GM18517 (cell line): ENCODE measurements at regions not wholly inside any gene's neighbourhood (a gene's known extent, or its start where the extent isn't known, plus 50 kb on each side); places are given as distances from the start of the nearest gene placed in this dataset.
"Not testable (repeated sequence)": the region's sequence is repeated elsewhere in the genome, so short reads cannot be mapped to it uniquely, and the experiment has no call there.

Experiments
- ATAC-seq: cut with Tn5 transposase; IDR thresholded peaks from one replicate; pipeline ENCODE4 v1.9.1; 2021; ENCODE audit warnings: mild to moderate bottlenecking, moderate library complexity; ENCODE audit not compliant: unreplicated experiment

GRCh38 chr6:112457886-112458285, 110.8 kb downstream of the RFPL4B start:
- no peak for ATAC-seq

GRCh38 chr6:112459758-112460304, 112.7 kb downstream of the RFPL4B start:
- no peak for ATAC-seq

GRCh38 chr6:112464901-112465665, 118.0 kb downstream of the RFPL4B start:
- ATAC-seq: no peak

- peak; percentile 81 for ATAC-seq
Observed at GRCh38 chr6:112466373-112467151, 119.4 kb downstream of the RFPL4B start.

- no peak for ATAC-seq
Observed at GRCh38 chr6:112468359-112468758, 121.2 kb downstream of the RFPL4B start.

GRCh38 chr6:112469306-112469705, 122.2 kb downstream of the RFPL4B start:
- no peak for ATAC-seq

- ATAC-seq: no peak
Observed at GRCh38 chr6:112470376-112470775, 123.2 kb downstream of the RFPL4B start.

- no peak for ATAC-seq
Observed at GRCh38 chr6:112470950-112471349, 123.8 kb downstream of the RFPL4B start.

GRCh38 chr6:112475083-112475482, 128.0 kb downstream of the RFPL4B start:
- no peak for ATAC-seq

GRCh38 chr6:112477125-112477524, 130.0 kb downstream of the RFPL4B start:
- ATAC-seq: no peak

GRCh38 chr6:112478036-112478435, 130.9 kb downstream of the RFPL4B start:
- ATAC-seq: no peak

- not testable (repeated sequence) for ATAC-seq
Observed at GRCh38 chr6:112479975-112480374, 132.8 kb downstream of the RFPL4B start.

- no peak for ATAC-seq
Observed at GRCh38 chr6:112480553-112480952, 133.4 kb downstream of the RFPL4B start.

- no peak for ATAC-seq
Observed at GRCh38 chr6:112481211-112481610, 134.1 kb downstream of the RFPL4B start.

- ATAC-seq: no peak
Observed at GRCh38 chr6:112482373-112482772, 135.2 kb downstream of the RFPL4B start.

GRCh38 chr6:112485120-112485826, 138.1 kb downstream of the RFPL4B start:
- ATAC-seq: no peak

GRCh38 chr6:112485827-112486212, 138.7 kb downstream of the RFPL4B start:
- no peak for ATAC-seq

- no peak for ATAC-seq
Observed at GRCh38 chr6:112486454-112486853, 139.3 kb downstream of the RFPL4B start.

GRCh38 chr6:112488238-112488637, 141.1 kb downstream of the RFPL4B start:
- no peak for ATAC-seq

GRCh38 chr6:112501705-112502104, 154.6 kb downstream of the RFPL4B start:
- no peak for ATAC-seq

- no peak for ATAC-seq
Observed at GRCh38 chr6:112502351-112503090, 155.4 kb downstream of the RFPL4B start.
